Activated CD4-positive, alpha-beta T cell treated with anti-CD3 and anti-CD28 coated beads, Interleukin-2, amount 50 U/mL, for 1 hour (primary cell): ENCODE measurements at regions not wholly inside any gene's neighbourhood (a gene's known extent, or its start where the extent isn't known, plus 50 kb on each side); places are given as distances from the start of the nearest gene placed in this dataset.
A peak's percentile ranks its signal among the peaks of the same experiment; 100 is the strongest.

Experiments used
- DNase-seq: peaks from one replicate; pipeline ENCODE4 v3.0.0-alpha.2; 2020

- no peak for DNase-seq
Measured at GRCh38 chr10:111523016-111523415, 446.2 kb downstream of the ADRA2A start.

- DNase-seq, result no peak
Measured at GRCh38 chr10:111524134-111524533, 447.3 kb downstream of the ADRA2A start.

- no peak for DNase-seq
Measured at GRCh38 chr10:111525696-111526095, 448.9 kb downstream of the ADRA2A start.

GRCh38 chr10:111531690-111532089 is 454.9 kb downstream of the ADRA2A start:
- DNase-seq, result no peak

- DNase-seq, result no peak
Measured at GRCh38 chr10:111532139-111532538, 455.3 kb downstream of the ADRA2A start.

- no peak for DNase-seq
Measured at GRCh38 chr10:111539246-111539645, 462.4 kb downstream of the ADRA2A start.

- no peak for DNase-seq
Measured at GRCh38 chr10:111543854-111544253, 467.0 kb downstream of the ADRA2A start.

- no peak for DNase-seq
Measured at GRCh38 chr10:111545861-111546605, 469.2 kb downstream of the ADRA2A start.

GRCh38 chr10:111548084-111548726 is 471.4 kb downstream of the ADRA2A start:
- DNase-seq, result no peak

GRCh38 chr10:111551001-111551400 is 474.2 kb downstream of the ADRA2A start:
- no peak for DNase-seq

GRCh38 chr10:111556666-111557065 is 479.8 kb downstream of the ADRA2A start:
- no peak for DNase-seq

- DNase-seq, result no peak
Measured at GRCh38 chr10:111558211-111558610, 481.4 kb downstream of the ADRA2A start.

GRCh38 chr10:111560027-111560426 is 483.2 kb downstream of the ADRA2A start:
- no peak for DNase-seq

GRCh38 chr10:111561124-111561523 is 484.3 kb downstream of the ADRA2A start:
- no peak for DNase-seq

- DNase-seq, result no peak
Measured at GRCh38 chr10:111565542-111565941, 488.7 kb downstream of the ADRA2A start.

- DNase-seq, result no peak
Measured at GRCh38 chr10:111578076-111578475, 501.2 kb downstream of the ADRA2A start.

GRCh38 chr10:111579473-111579872 is 502.6 kb downstream of the ADRA2A start:
- DNase-seq, result no peak

- DNase-seq, result no peak
Measured at GRCh38 chr10:111590703-111591102, 513.9 kb downstream of the ADRA2A start.

GRCh38 chr10:111593578-111593977 is 516.7 kb downstream of the ADRA2A start:
- DNase-seq, result no peak

GRCh38 chr10:111595173-111595572 is 518.3 kb downstream of the ADRA2A start:
- DNase-seq, result no peak

GRCh38 chr10:111598433-111599059 is 521.7 kb downstream of the ADRA2A start:
- DNase-seq, result peak; percentile 23

GRCh38 chr10:111599943-111600342 is 523.1 kb downstream of the ADRA2A start:
- DNase-seq, result no peak

- DNase-seq, result no peak
Measured at GRCh38 chr10:111600772-111601171, 523.9 kb downstream of the ADRA2A start.

- no peak for DNase-seq
Measured at GRCh38 chr10:111612273-111612672, 535.4 kb downstream of the ADRA2A start.
